IPS-15b (cell line): ENCODE measurements at regions not wholly inside any gene's neighbourhood (a gene's known extent, or its start where the extent isn't known, plus 50 kb on each side); places are given as distances from the start of the nearest gene placed in this dataset.

Source experiments
- H3K27me3 ChIP-seq: one replicate; pipeline ENCODE4 v1.6.1; 2013; ENCODE audit warnings: low read length; ENCODE audit not compliant: control insufficient read depth, insufficient read depth
- H3K36me3 ChIP-seq: one replicate; pipeline ENCODE4 v1.6.1; 2013; ENCODE audit warnings: low read length; ENCODE audit not compliant: control insufficient read depth, insufficient read depth
- H3K4me1 ChIP-seq: one replicate; pipeline ENCODE4 v1.6.1; 2013; ENCODE audit warnings: mild to moderate bottlenecking, low read length; ENCODE audit not compliant: control insufficient read depth, insufficient read depth
- H3K4me3 ChIP-seq: one replicate; pipeline ENCODE4 v1.5.1; 2013; ENCODE audit warnings: low read depth, low read length
- H3K9ac ChIP-seq: one replicate; pipeline ENCODE4 v1.6.1; 2013; ENCODE audit warnings: low read depth, mild to moderate bottlenecking, low read length
- H3K9me3 ChIP-seq: one replicate; pipeline ENCODE4 v1.6.1; 2013; ENCODE audit warnings: mild to moderate bottlenecking, low read length; ENCODE audit not compliant: control insufficient read depth, insufficient read depth

DNA sequence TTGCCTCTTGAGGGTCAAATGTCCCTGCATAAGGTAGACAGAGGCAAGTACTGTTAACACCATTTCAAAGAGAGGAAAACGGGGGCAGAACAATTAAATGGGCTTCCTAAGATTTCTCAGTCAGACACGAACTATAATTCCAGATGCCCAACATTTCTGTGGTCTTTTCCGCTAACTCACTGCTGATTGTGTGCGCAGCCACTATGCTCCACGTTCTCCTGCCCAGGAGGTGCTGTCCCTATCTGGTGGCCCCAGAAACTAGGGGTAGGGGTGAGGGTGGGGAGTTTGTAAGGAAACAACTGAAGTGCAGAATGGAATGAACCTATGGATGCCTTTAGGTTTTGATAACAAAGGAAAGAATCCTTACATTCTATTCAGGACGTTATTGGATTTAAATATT, 86.1 kb upstream of the BACH2 start:
- no peak overlapping the region for H3K9ac ChIP-seq
- H3K4me1 ChIP-seq, result peaks cover 19% of the 10 kb centered on the region
- no peak overlapping the region for H3K4me3 ChIP-seq

DNA sequence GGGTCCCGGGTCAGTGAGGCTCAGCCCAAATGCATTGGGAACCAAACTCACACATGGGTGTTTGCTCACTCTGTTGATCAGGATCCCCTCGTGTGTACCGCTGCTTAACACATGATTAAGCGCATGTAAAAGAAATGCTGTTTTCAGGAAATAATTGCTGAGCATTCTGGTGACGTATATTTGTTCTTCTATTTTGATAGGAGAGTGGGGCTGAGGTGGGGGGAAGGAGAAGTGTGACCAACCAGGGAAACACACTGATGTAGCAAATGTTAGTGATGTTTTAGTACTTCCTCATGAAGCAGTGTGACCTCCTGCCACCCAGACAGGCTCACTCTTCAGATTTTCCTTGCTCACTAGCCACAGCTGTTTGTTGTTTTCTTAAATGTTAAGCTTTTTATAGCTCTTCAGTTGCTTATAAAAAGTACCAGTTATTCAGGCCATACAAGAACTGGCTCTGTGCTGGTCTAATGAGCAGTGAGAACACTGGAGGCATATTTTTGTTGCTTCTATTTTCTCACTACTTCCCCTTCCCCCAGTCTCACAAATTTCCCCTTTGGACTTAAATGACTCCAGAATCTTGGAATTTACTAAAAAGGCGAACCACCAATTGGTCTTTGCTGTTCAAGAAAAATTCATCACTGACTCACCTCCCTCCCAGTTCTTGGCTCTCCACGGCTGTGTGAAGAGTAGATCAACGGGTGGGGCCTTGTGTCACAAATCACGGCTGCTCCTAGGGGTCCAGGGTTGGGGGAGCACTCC, 79.2 kb upstream of the BACH2 start:
- Histone ChIP-seq H3K4me1 (no peaks in the 10 kb centered on the region), H3K4me3 (no peak overlapping the region), H3K9ac (no peak overlapping the region)

More for the DNA sequence above, 86.1 kb upstream of the BACH2 start:
- Histone ChIP-seq H3K9me3 (no peaks in the 10 kb centered on the region), H3K27me3 (no peaks in the 10 kb centered on the region), H3K36me3 (no peaks in the 10 kb centered on the region)

DNA sequence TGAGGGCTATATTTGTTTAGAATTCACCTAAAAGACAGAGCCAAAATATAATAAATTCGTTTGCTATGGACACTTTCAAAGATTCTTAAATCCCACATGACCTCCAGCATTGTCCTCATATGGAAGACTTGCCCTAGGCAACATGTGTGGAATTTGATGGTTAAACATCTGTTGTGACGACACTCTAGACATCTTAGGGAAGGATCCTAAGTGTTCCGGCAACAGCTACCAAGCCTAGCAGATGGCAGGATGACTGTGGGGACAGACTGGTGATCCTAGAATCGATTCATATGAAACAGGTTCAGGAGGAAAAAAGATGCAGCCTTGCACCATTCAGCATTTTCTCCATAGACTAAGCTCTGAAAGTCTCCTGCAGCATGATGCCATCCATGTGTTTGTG, 77.6 kb upstream of the BACH2 start:
- no peaks in the 10 kb centered on the region for H3K27me3 ChIP-seq
- H3K9me3 ChIP-seq, result no peaks in the 10 kb centered on the region
- no peak overlapping the region for H3K9ac ChIP-seq
- H3K36me3 ChIP-seq, result no peaks in the 10 kb centered on the region
- H3K4me3 ChIP-seq, result no peak overlapping the region
- no peaks in the 10 kb centered on the region for H3K4me1 ChIP-seq

More for the DNA sequence above, 79.2 kb upstream of the BACH2 start:
- H3K27me3 ChIP-seq, result no peaks in the 10 kb centered on the region
- H3K9me3 ChIP-seq, result no peaks in the 10 kb centered on the region
- no peaks in the 10 kb centered on the region for H3K36me3 ChIP-seq

GRCh38 chr6:90372885-90373284, 76.2 kb upstream of the BACH2 start:
- Histone ChIP-seq H3K4me3 (no peak overlapping the region), H3K27me3 (no peaks in the 10 kb centered on the region), H3K36me3 (no peaks in the 10 kb centered on the region), H3K4me1 (peaks cover 4% of the 10 kb centered on the region), H3K9ac (no peak overlapping the region), H3K9me3 (no peaks in the 10 kb centered on the region)

GRCh38 chr6:90372450-90372849, 75.8 kb upstream of the BACH2 start:
- Histone ChIP-seq H3K4me1 (peaks cover 4% of the 10 kb centered on the region), H3K9ac (no peak overlapping the region), H3K4me3 (no peak overlapping the region), H3K36me3 (no peaks in the 10 kb centered on the region), H3K9me3 (no peaks in the 10 kb centered on the region), H3K27me3 (no peaks in the 10 kb centered on the region)

DNA sequence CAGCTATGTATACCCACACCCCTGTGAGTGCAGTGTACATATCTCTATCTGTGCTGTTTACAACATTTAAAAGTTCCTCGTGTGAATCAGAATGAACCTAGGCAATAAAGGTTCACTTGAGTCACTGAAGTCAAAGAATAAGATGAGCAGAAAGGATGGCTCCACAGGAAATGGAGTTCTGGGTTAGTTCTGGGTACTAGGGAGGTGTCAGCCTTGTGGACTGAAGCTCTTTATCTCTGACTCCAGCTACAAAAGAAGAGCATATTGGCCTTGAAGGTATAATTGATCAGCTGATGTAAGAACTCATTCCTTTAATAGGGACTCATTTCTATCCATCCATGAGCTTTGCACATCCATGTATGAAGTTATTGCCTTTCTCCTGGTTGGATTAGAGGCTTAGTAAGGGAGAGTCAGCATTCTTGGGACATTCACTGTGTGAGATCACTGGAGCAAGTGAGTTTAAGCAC, 73.9 kb upstream of the BACH2 start:
- no peaks in the 10 kb centered on the region for H3K36me3 ChIP-seq
- H3K4me3 ChIP-seq, result no peak overlapping the region
- H3K27me3 ChIP-seq, result no peaks in the 10 kb centered on the region
- no peak overlapping the region for H3K9ac ChIP-seq
- H3K9me3 ChIP-seq, result no peaks in the 10 kb centered on the region
- peaks cover 4% of the 10 kb centered on the region for H3K4me1 ChIP-seq

- no peaks in the 10 kb centered on the region for H3K36me3 ChIP-seq
- no peaks in the 10 kb centered on the region for H3K9me3 ChIP-seq
- no peak overlapping the region for H3K4me3 ChIP-seq
- H3K27me3 ChIP-seq, result no peaks in the 10 kb centered on the region
- H3K9ac ChIP-seq, result no peak overlapping the region
- peaks cover 6% of the 10 kb centered on the region for H3K4me1 ChIP-seq
These were observed 73.0 kb upstream of the BACH2 start for GRCh38 chr6:90369651-90370050.

GRCh38 chr6:90369024-90369519, 72.4 kb upstream of the BACH2 start:
- Histone ChIP-seq H3K27me3 (no peaks in the 10 kb centered on the region), H3K4me1 (peaks cover 8% of the 10 kb centered on the region), H3K4me3 (no peak overlapping the region), H3K36me3 (no peaks in the 10 kb centered on the region), H3K9me3 (no peaks in the 10 kb centered on the region), H3K9ac (no peak overlapping the region)

GRCh38 chr6:90368601-90369000, 72.0 kb upstream of the BACH2 start:
- H3K9ac ChIP-seq, result no peak overlapping the region

DNA sequence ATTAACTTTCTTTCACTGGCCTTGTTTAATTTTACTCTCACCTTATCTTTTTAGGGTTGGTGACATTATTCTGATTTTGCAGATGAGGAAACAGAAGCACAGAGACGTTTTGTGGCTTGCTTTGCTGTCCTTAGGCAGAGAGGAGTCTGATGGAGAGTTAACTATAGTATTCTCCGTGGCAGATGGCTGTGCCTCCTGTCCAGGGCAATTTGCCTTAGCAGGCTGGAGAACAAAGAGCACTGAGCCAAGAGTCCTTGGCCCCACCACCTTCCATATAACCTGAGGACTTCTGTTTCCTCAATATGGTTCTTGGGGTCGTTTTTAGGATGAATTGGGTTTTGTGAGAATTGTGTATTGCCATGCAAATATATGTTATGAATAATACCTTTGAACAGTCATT, 71.4 kb upstream of the BACH2 start:
- peaks cover 8% of the 10 kb centered on the region for H3K4me1 ChIP-seq
- no peak overlapping the region for H3K4me3 ChIP-seq
- H3K27me3 ChIP-seq, result no peaks in the 10 kb centered on the region
- H3K9ac ChIP-seq, result no peak overlapping the region
- H3K9me3 ChIP-seq, result no peaks in the 10 kb centered on the region
- no peaks in the 10 kb centered on the region for H3K36me3 ChIP-seq

More at GRCh38 chr6:90368601-90369000, 72.0 kb upstream of the BACH2 start:
- Histone ChIP-seq H3K4me1 (peaks cover 8% of the 10 kb centered on the region), H3K4me3 (no peak overlapping the region), H3K9me3 (no peaks in the 10 kb centered on the region), H3K36me3 (no peaks in the 10 kb centered on the region), H3K27me3 (no peaks in the 10 kb centered on the region)

DNA sequence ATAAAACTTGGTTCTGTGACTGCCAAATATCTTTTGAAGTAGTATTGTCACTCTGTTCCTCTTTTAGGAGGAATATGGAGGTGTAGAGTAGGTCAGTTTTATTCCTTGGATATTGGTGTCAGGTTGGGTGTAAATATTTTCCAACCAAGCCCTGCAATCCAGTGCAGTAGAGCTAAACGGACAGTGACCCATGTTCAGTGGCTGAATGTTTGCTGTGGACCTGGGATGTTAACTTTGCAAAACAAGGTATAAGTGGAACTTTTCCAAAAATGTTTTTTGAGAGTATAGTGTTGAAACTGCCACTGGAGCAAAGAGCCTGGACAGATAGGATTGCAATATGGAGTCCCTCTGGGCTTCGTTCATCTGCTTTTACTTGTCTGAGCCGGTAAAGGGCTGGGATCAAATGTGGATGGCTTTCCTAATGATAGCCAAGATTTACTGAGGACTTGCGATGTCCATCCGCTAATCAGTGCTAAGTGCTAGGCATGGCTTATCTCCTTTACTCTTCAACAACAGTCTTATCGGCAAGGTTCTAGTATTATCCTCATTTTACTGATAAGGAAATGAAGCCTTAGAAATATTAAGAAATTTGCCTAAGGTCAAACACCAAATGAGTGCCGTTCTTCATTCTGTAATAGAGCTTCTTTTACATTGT, 69.0 kb upstream of the BACH2 start:
- H3K4me1 ChIP-seq, result peaks cover 12% of the 10 kb centered on the region
- no peaks in the 10 kb centered on the region for H3K9me3 ChIP-seq
- no peak overlapping the region for H3K9ac ChIP-seq
- no peaks in the 10 kb centered on the region for H3K27me3 ChIP-seq
- no peaks in the 10 kb centered on the region for H3K36me3 ChIP-seq
- H3K4me3 ChIP-seq, result no peak overlapping the region

DNA sequence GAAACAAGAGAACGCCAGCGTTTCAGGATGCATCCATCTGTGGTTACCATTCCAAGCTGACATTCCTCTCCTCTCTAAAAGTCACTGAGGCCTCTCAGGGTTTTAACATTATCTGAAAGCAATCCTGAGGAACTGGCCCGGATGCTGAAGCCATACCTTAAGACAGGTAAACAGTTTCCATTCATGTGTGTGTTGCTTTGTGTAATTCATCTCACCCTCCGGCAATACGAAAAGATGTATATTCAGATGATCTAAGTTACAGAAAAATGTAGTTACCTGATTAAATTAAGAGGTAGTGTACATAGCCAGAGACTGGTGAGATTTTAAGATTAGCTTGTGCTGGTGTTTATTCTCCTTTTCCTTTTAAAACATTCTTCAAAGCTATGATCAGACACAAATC, 68.4 kb upstream of the BACH2 start:
- Histone ChIP-seq H3K36me3 (no peaks in the 10 kb centered on the region), H3K9ac (no peak overlapping the region), H3K9me3 (no peaks in the 10 kb centered on the region), H3K4me1 (peaks cover 12% of the 10 kb centered on the region), H3K27me3 (no peaks in the 10 kb centered on the region), H3K4me3 (no peak overlapping the region)
